ENCODE measurements at regions not wholly inside any gene's neighbourhood (a gene's known extent, or its start where the extent isn't known, plus 50 kb on each side); places are given as distances from the start of the nearest gene placed in this dataset.
"Not testable (repeated sequence)": the region's sequence is repeated elsewhere in the genome, so short reads cannot be mapped to it uniquely, and the experiment has no call there.

GRCh38 chr3:169009453-169009852 lies 654.1 kb downstream of the MECOM start:
- Histone ChIP-seq H3K4me3 (no peak overlapping the region), H3K9me3 (no peaks in the 10 kb centered on the region), H3K36me3 (ENCODE audit: low read depth) (no peaks in the 10 kb centered on the region), H3K4me1 (ENCODE audit: low read depth) (no peaks in the 10 kb centered on the region)
- no peak for TF ChIP-seq CTCF (IDR thresholded peaks at IDR 0.05)
- ATAC-seq (no peak), DNase-seq (no peak)
- intact Hi-C loops (cut with DNase I, micrococcal nuclease): no loop called here

GRCh38 chr3:169008776-169009358 lies 654.6 kb downstream of the MECOM start:
- no peak overlapping the region for H3K4me3 ChIP-seq
- ATAC-seq (no peak), DNase-seq (no peak)
- no peak for TF ChIP-seq CTCF (IDR thresholded peaks at IDR 0.05)
- H3K9me3 ChIP-seq: no peaks in the 10 kb centered on the region
- H3K4me1 ChIP-seq (ENCODE audit: low read depth): no peaks in the 10 kb centered on the region
- intact Hi-C loops (cut with DNase I, micrococcal nuclease): no loop called here
- no peaks in the 10 kb centered on the region for H3K36me3 ChIP-seq (ENCODE audit: low read depth)

GRCh38 chr3:169007145-169007544 lies 656.4 kb downstream of the MECOM start:
- TF ChIP-seq CTCF (IDR thresholded peaks at IDR 0.05): no peak
- no peak for ATAC-seq
- no peak overlapping the region for H3K4me3 ChIP-seq
- H3K4me1 ChIP-seq (ENCODE audit: low read depth): no peaks in the 10 kb centered on the region
- no peaks in the 10 kb centered on the region for H3K9me3 ChIP-seq
- intact Hi-C loops (cut with DNase I, micrococcal nuclease): no loop called here
- no peak for DNase-seq
- H3K36me3 ChIP-seq (ENCODE audit: low read depth): no peaks in the 10 kb centered on the region

- DNase-seq; intact Hi-C loops (cut with DNase I, micrococcal nuclease); H3K4me3 ChIP-seq: not testable (repeated sequence)
These were observed 657.1 kb downstream of the MECOM start for GRCh38 chr3:169006398-169006797.

GRCh38 chr3:169002689-169003088 lies 660.8 kb downstream of the MECOM start:
- no peaks in the 10 kb centered on the region for H3K9me3 ChIP-seq
- H3K36me3 ChIP-seq (ENCODE audit: low read depth): no peaks in the 10 kb centered on the region
- H3K4me3 ChIP-seq: no peak overlapping the region
- intact Hi-C loops (cut with DNase I, micrococcal nuclease): no loop called here
- DNase-seq (no peak), ATAC-seq (no peak)
- no peak for TF ChIP-seq CTCF (IDR thresholded peaks at IDR 0.05)
- no peaks in the 10 kb centered on the region for H3K4me1 ChIP-seq (ENCODE audit: low read depth)

More at GRCh38 chr3:169006398-169006797, 657.1 kb downstream of the MECOM start:
- not testable (repeated sequence) for H3K36me3 ChIP-seq (ENCODE audit: low read depth); H3K4me1 ChIP-seq (ENCODE audit: low read depth); H3K9me3 ChIP-seq; ATAC-seq

GRCh38 chr3:168998792-168999191 lies 664.7 kb downstream of the MECOM start:
- Histone ChIP-seq H3K9me3 (no peaks in the 10 kb centered on the region), H3K4me3 (no peak overlapping the region), H3K4me1 (ENCODE audit: low read depth) (no peaks in the 10 kb centered on the region), H3K36me3 (ENCODE audit: low read depth) (no peaks in the 10 kb centered on the region)
- ATAC-seq: no peak
- no peak for DNase-seq
- TF ChIP-seq CTCF (IDR thresholded peaks at IDR 0.05): no peak
- intact Hi-C loops (cut with DNase I, micrococcal nuclease): no loop called here
